Stimulated activated CD4-positive, alpha-beta T cell treated with anti-CD3 and anti-CD28 coated beads, Interleukin-12 subunit alpha, Interleukin-12 subunit beta, amount 100 ng/mL, for 4 hours (primary cell): ENCODE measurements at regions not wholly inside any gene's neighbourhood (a gene's known extent, or its start where the extent isn't known, plus 50 kb on each side); places are given as distances from the start of the nearest gene placed in this dataset.
"Not testable (repeated sequence)": the region's sequence is repeated elsewhere in the genome, so short reads cannot be mapped to it uniquely, and the experiment has no call there.

ENCODE experiments used
- DNase-seq: peaks from one replicate; pipeline ENCODE4 v3.0.0-alpha.2; 2020

DNA sequence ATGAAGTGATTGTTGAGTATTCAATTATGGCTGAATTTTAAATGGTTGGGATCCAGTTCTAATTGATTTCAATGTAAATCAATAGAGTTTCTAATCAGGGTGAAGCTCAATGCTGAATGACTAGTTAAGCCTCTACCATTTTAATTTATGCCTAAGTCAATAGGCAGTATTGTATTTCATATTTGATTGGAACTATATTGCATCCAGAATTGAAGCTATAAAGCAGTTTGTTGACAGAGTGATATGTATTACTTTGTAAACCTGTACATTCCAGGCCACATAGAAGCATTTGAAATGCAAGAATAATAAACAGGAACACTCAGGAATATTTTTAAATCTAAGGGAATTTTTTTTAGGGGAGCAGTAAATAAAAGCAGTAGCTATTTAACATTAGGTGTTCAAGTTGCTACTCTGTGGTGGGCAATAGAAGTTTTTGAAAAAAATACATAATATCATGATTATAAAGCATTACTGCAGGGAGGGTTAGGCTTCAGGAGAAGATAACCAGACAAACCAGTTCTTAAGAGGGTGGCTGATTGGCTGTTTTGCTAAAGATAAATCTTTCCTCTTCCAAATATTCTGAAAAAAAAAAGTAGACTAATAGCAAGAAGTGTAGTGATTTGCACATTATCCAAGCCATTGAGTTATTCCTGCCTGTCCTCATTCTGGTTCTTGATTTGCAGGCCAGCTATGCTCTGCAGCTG is 492.0 kb upstream of the MEF2C start:
- DNase-seq = no peak

DNA sequence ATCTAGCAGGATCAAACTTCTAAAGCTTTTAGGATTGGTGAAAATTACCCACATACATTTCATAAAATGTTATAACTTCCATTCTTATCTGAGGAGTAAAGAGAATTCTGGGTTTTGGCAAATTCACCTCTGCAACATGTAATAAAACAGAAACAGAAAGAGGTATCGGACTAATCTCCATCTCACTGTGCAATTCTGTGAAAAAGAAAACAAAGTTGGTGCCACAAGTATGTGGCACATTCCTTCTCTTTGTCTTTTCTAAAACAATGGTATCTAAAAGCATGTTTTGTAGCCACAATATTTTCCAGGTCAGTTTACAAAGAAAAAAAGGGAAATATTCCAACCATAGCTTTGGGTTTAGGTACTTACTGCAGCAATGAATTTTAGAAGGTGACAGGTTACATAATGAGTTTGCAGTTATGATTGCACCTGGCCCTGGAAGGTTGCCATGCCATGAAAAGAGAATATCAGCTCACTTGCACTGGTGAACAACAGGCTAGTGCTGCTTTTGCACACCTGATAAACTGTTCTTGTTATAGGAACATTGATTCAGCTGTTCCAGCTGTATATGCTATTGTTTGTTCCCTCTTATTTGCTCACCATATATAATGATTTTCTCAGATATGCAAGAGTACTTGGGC is 491.3 kb upstream of the MEF2C start:
- DNase-seq = no peak

DNA sequence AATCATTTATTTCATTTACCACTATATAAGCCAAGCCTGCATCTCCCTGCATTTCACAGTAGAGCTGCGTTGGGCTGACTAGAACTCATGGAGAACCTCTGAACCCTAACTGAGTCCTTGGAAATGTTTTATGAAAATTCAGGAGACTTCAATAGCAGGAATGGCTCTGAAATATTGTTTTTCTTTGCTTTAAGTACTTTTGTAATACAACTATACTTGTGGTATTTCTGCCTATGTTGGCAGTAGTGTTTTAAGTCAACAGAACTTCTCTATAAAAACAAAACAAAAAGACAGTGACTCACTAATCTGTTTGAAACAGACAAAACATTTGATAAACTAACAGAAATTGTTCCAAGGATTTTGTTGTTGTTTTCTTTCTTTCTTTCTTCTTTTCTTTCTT is 489.2 kb upstream of the MEF2C start:
- DNase-seq = no peak

DNA sequence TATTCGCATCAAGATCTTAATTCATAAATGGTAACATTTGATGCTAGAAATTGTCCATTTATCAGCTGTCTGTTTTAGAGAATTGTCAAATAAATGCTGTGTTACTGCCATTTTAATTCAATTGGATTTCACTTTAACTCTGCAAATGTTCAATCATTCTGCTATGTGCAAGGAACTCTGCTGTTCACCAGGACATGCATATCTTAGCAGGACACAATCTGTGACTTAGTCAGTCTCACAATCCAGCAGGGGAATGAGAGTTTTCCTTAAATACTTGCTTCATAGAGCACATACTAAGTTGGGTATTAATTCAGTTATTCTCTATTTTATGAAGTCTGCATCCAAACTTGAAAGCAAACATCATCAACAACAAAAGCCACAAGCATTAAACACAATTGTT is 488.7 kb upstream of the MEF2C start:
- DNase-seq = no peak

- DNase-seq = no peak
Observed at GRCh38 chr5:89359046-89359445, 476.1 kb upstream of the MEF2C start.

DNA sequence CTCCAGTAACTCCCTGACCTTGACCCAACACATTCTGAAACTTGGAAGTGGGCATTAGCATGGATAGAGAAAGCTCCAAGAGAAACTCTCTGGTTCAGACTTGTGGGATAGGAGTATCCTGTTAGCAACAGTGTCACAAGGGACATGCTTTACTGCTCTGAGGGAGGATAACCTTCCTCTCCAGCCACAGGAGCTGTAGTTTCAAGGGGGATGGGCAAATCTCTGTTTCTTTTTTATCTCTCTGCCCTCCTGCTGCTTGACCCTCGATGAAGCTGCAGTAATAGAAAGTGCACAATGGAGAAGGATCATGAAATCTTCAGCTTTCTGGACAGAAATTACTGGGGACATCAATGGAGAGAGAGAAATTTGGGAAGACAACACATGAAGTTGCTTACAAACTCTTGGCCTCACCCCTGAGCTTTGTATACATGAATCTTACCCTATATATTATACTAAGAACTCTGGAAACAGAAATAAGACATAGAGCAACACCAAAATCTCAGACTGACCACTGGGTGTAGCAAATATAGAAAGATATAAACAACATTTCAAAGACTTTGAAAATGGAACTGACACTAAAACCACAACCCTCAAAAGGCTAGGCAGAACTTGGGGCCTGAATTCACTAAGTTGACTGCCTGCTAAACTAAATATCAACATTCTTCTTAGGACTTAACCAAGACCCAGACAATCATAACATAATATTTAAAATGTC is 471.0 kb upstream of the MEF2C start:
- no peak for DNase-seq

GRCh38 chr5:89351975-89352374 is 469.0 kb upstream of the MEF2C start:
- DNase-seq = no peak

- DNase-seq = no peak
Observed at GRCh38 chr5:89351222-89351621, 468.2 kb upstream of the MEF2C start.

- no peak for DNase-seq
Observed at GRCh38 chr5:89350684-89351083, 467.7 kb upstream of the MEF2C start.

GRCh38 chr5:89349246-89349980 is 466.4 kb upstream of the MEF2C start:
- no peak for DNase-seq

DNA sequence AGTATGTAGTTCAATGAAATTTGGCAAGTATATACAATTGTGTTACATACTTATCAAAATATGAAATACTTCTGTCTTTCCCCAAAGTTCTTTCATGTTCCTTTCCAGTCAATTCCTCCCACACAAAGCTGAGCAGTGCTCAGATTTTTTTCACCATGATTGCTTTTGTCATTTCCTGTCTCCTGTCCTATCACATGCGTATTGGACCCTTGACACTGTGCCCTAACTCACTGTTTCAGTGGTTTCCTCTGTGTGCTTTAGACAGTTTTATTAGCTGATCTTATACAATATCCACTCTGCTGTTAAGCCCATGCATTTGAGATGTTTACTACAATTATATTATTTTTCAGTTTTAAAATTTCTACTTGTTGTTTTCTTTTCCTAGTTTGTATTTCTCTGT is 463.6 kb upstream of the MEF2C start:
- no peak for DNase-seq

GRCh38 chr5:89343666-89344065 is 460.7 kb upstream of the MEF2C start:
- DNase-seq = no peak

GRCh38 chr5:89342106-89342876 is 459.3 kb upstream of the MEF2C start:
- DNase-seq = no peak

DNA sequence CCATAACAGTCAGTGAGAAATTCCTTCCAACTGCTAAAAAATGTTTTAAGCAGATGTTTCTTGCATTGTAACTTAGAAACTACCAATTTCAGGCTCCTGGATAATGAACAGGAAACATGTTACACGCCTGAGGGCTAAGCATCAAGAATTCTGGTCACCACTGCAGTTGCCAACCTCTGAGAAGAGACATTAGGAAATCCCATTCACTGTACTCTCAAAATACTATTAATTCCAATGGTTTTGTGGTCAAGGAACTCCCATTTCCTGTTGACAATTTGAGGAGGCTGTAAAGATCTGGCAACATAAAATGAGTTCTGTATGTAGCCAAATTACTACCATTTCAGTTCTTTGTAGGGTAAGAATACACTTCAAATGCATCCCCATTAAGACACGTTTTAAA is 456.0 kb upstream of the MEF2C start:
- no peak for DNase-seq

DNA sequence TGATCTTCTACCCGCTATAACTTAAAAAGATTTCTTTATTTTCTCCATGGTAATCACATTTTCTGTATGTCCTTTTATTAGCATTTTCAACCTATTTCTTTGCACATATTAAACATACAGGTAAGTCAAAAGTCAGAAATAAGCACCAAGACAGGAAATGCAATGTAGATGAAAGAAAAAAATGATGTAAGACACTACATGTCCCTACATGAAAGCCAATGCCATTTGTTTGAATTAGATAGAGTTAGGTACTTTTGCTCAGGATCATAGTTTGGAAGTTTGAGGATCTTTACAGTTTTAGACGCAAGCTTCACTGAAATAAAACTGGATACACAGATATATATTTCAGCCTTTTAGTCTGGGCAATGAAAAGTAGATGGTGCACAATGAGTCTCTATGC is 453.1 kb upstream of the MEF2C start:
- DNase-seq = no peak

- DNase-seq = no peak
Observed at GRCh38 chr5:89330140-89330539, 447.2 kb upstream of the MEF2C start.

- DNase-seq = no peak
Observed at GRCh38 chr5:89327608-89328007, 444.6 kb upstream of the MEF2C start.

DNA sequence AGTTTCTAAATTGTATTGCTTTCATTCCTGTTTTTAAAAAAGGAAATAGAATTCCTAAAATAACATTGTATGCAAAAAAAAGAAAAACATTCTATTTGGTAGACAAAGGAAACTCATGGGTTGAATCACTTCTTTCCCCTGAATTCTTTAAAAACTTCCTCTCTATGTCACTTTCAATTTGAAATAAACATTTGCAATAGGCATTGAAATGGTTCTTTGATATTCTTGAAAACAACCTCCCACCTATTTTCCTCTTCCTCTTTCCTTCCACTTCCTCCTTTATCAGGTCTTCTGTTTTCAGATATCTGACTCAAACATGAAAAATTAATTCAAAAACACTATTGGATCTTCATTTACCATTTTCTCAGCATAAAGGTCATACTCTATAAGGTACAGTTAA is 442.0 kb upstream of the MEF2C start:
- DNase-seq = no peak

- no peak for DNase-seq
Observed at GRCh38 chr5:89320421-89321277, 437.7 kb upstream of the MEF2C start.

DNA sequence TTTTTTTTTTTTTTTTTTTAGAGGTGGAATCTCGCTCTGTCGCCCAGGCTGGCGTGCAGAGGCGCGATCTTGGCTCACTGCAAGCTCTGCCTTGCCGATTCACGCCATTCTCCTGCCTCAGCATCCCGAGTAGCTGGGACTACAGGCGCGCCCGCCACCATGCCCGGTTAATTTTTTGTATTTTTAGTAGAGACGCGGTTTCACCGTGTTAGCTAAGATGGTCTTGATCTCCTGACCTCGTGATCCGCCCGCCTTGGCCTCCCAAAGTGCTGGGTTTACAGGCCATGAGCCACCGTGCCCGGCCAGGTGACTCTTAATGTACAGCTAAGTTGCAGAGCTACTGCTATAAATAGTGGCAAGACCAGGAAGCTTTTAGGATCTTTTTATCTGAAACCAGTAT is 434.9 kb upstream of the MEF2C start:
- DNase-seq = not testable (repeated sequence)

DNA sequence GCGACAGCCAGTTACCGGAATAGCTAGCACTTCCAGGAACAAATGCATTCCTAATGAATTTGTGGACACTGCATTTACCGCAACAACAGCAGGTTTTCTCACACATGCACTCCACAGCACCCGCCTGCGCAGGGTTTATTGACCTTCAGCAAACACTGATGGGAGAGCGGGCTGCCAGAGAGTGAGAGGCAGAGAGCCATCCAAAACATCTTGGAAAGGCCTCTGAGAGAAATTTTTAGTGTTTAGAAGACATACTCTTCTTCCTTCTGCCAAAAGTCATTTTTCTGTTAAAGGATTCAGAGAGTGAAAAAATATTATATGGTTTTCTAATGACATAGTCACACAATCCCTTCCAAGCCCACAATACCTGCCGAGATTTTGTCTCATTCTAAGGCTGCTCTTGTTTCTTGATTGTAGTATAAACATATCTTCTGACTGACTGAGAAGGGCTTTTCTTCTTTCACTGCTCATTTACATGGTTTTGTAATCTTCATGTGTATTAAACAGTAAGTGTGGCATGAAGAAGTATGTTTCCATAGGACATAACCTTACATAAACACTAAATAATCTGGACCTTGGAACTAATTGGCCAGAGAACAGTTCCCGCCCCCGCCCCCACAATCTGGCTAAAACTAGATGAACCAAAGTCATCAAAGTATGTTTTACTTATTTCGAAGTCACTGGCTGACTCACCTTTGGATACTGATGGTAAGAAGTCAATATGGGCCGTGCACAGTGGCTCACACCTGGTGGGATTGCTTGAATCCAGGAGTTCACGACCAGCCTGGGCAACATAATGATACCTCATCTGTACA is 432.5 kb upstream of the MEF2C start:
- no peak for DNase-seq
